SK-N-SH (cell line): ENCODE measurements at regions not wholly inside any gene's neighbourhood (a gene's known extent, or its start where the extent isn't known, plus 50 kb on each side); places are given as distances from the start of the nearest gene placed in this dataset.

Experiments used
- CTCF ChIA-PET: fragments of 300-600, 350-600 bp; formaldehyde crosslinking; extraction: SDS; loops from one replicate; lab custom pipeline; 2021; lab: Yijun Ruan, JAX
- POLR2A ChIA-PET: fragments of 350-600 bp; sonication (Branson Sonifier 250); formaldehyde crosslinking; extraction: SDS; loops from one replicate; lab custom pipeline; 2020; ENCODE audit warnings: antibody characterized with exemption, inconsistent platforms; lab: Yijun Ruan, JAX
- DNase-seq: peaks from one replicate; pipeline ENCODE4 v3.0.0; 2012
- H2AFZ ChIP-seq: fragments of 200-600 bp; sonication (generic); 2 replicates; pipeline ENCODE4 v1.8.1; 2016; ENCODE audit warnings: antibody characterized with exemption, mild to moderate bottlenecking, low read depth
- H3F3A ChIP-seq: fragments of 200-600 bp; sonication (generic); replicated peaks from 2 replicates; pipeline ENCODE3; 2016; ENCODE audit warnings: antibody characterized with exemption, mild to moderate bottlenecking; ENCODE audit not compliant: insufficient read depth
- H3K27ac ChIP-seq, 2 experiments: fragments of 200-500 bp in 1 of 2; fragments of 200-600 bp in 1 of 2; sonication (Bioruptor generic) in 1 of 2; sonication (generic), shearing (Covaris generic) in 1 of 2; 2 replicates each; pipeline versions ENCODE4 v1.5.1 to v1.6.1; 2014 to 2016; ENCODE audit warnings: low read depth in 2 of 2, inconsistent platforms in 1 of 2, low read length in 1 of 2, mild to moderate bottlenecking in 1 of 2, mixed read lengths in 1 of 2
- H3K27me3 ChIP-seq: fragments of 200-600 bp; sonication (generic), shearing (Covaris generic); 2 replicates; pipeline ENCODE4 v1.6.1; 2016; ENCODE audit warnings: mixed run types; ENCODE audit not compliant: insufficient read depth
- H3K36me3 ChIP-seq, 2 experiments: fragments of 200-500 bp in 1 of 2; fragments of 200-600 bp in 1 of 2; sonication (Bioruptor generic) in 1 of 2; sonication (generic) in 1 of 2; replicated peaks in 1 of 2; 2 replicates each; pipeline versions ENCODE3 to v1.5.1; 2014 to 2016; ENCODE audit warnings: low read length in 1 of 2, mild to moderate bottlenecking in 1 of 2; ENCODE audit not compliant: insufficient read depth in 2 of 2, control insufficient read depth in 1 of 2
- H3K4me1 ChIP-seq, 2 experiments: fragments of 200-500 bp in 1 of 2; fragments of 200-600 bp in 1 of 2; sonication (Bioruptor generic) in 1 of 2; sonication (generic), shearing (Covaris generic) in 1 of 2; 2 replicates each; pipeline versions ENCODE4 v1.5.1 to v1.6.1; 2014 to 2016; ENCODE audit warnings: low read depth in 1 of 2, low read length in 1 of 2, mixed run types in 1 of 2; ENCODE audit not compliant: insufficient read depth in 2 of 2, control insufficient read depth in 1 of 2
- H3K4me2 ChIP-seq: fragments of 200-600 bp; sonication (generic), shearing (Covaris generic); 2 replicates; pipeline ENCODE4 v1.6.1; 2017; ENCODE audit warnings: mixed run types
- H3K4me3 ChIP-seq, 2 experiments: fragments of 200-500 bp in 1 of 2; fragments of 200-600 bp in 1 of 2; sonication (Bioruptor generic) in 1 of 2; sonication (generic), shearing (Covaris generic) in 1 of 2; 2 replicates each; pipeline versions ENCODE4 v1.5.1 to v1.8.1; 2014 to 2016; ENCODE audit warnings: low read depth in 2 of 2, inconsistent platforms in 1 of 2, low read length in 1 of 2, mild to moderate bottlenecking in 1 of 2, mixed read lengths in 1 of 2, moderate library complexity in 1 of 2
- H3K79me2 ChIP-seq: fragments of 200-600 bp; sonication (generic); 2 replicates; pipeline ENCODE4 v1.8.1; 2017; ENCODE audit warnings: mild to moderate bottlenecking; ENCODE audit not compliant: insufficient read depth
- H3K9ac ChIP-seq: fragments of 200-600 bp; sonication (generic); 2 replicates; pipeline ENCODE4 v1.6.1; 2017; ENCODE audit warnings: mixed run types
- H3K9me2 ChIP-seq: fragments of 200-600 bp; sonication (generic); 2 replicates; pipeline ENCODE4 v1.6.1; 2017; ENCODE audit warnings: mixed run types
- H3K9me3 ChIP-seq: fragments of 200-600 bp; sonication (generic); 2 replicates; pipeline ENCODE4 v1.6.1; 2017; ENCODE audit warnings: mixed run types, mild to moderate bottlenecking, moderate library complexity
- H4K20me1 ChIP-seq: fragments of 200-600 bp; sonication (generic); 2 replicates; pipeline ENCODE4 v1.6.1; 2017; ENCODE audit warnings: mild to moderate bottlenecking, mixed run types; ENCODE audit not compliant: insufficient read depth
- CTCF ChIP-seq: fragments of 200-600 bp; sonication (generic); IDR thresholded peaks from 2 replicates; pipeline ENCODE4 v1.6.1; 2017; ENCODE audit warnings: antibody characterized with exemption, mild to moderate bottlenecking, moderate library complexity
- EP300 ChIP-seq, 2 experiments: IDR thresholded peaks; 2 replicates each; pipeline versions ENCODE4 v1.4.0 to v1.6.1; 2012; ENCODE audit warnings: borderline replicate concordance in 1 of 2, low read depth in 1 of 2, low read length in 1 of 2
- JUND ChIP-seq: IDR thresholded peaks from 2 replicates; pipeline ENCODE4 v1.4.0; 2012
- MEF2A ChIP-seq: IDR thresholded peaks from 2 replicates; pipeline ENCODE4 v1.4.0; 2012; ENCODE audit warnings: low read depth, borderline replicate concordance
- MXI1 ChIP-seq: IDR thresholded peaks from 2 replicates; pipeline ENCODE4 v1.6.1; 2012; ENCODE audit warnings: mild to moderate bottlenecking, low read depth, low read length, improper control_type of control experiment
- NRF1 ChIP-seq: IDR thresholded peaks from 2 replicates; pipeline ENCODE4 v1.6.1; 2012; ENCODE audit warnings: low read depth, mild to moderate bottlenecking, low read length
- PBX3 ChIP-seq: IDR thresholded peaks from 2 replicates; pipeline ENCODE4; 2012
- POLR2AphosphoS5 ChIP-seq: IDR thresholded peaks from 2 replicates; pipeline ENCODE4 v1.6.1; 2012; ENCODE audit warnings: low read depth, low read length
- RAD21 ChIP-seq: IDR thresholded peaks from 2 replicates; pipeline ENCODE4 v1.6.1; 2012; ENCODE audit warnings: mild to moderate bottlenecking, low read length
- RXRA ChIP-seq: IDR thresholded peaks from 2 replicates; pipeline ENCODE4 v1.4.0; 2012; ENCODE audit warnings: low read depth, mild to moderate bottlenecking, borderline replicate concordance
- SIN3A ChIP-seq: IDR thresholded peaks from 2 replicates; pipeline ENCODE4 v1.6.1; 2012; ENCODE audit warnings: low read depth, mild to moderate bottlenecking, low read length, moderate library complexity, borderline replicate concordance
- SMC3 ChIP-seq: IDR thresholded peaks from 2 replicates; pipeline ENCODE4 v1.6.1; 2012; ENCODE audit warnings: low read depth, low read length, improper control_type of control experiment
- TAF1 ChIP-seq: IDR thresholded peaks from 2 replicates; pipeline ENCODE4 v1.6.1; 2012; ENCODE audit warnings: low read depth, mild to moderate bottlenecking, low read length, moderate library complexity, borderline replicate concordance
- USF1 ChIP-seq: IDR thresholded peaks from 2 replicates; pipeline ENCODE4 v1.4.0; 2012; ENCODE audit warnings: low read depth, borderline replicate concordance
- YY1 ChIP-seq: IDR thresholded peaks from 2 replicates; pipeline ENCODE4 v1.4.0; 2012; ENCODE audit warnings: low read depth, mild to moderate bottlenecking
- ZBTB33 ChIP-seq: IDR thresholded peaks from 2 replicates; pipeline ENCODE4 v1.4.0; 2012; ENCODE audit warnings: low read depth, borderline replicate concordance
- WGBS: methylation state at CpG from one replicate; pipeline ENCODE4 v1.1.6; 2017; ENCODE audit warnings: low lambda C conversion rate; 5-methylcytosine and 5-hydroxymethylcytosine counted together

GRCh38 chr9:28781481-28781880 is 1208.2 kb upstream of the C9orf72 start:
- H3K9ac ChIP-seq: no peak overlapping the region
- H3K79me2 ChIP-seq: peaks cover 4% of the 10 kb centered on the region; the same call in 1 of the 2 replicates
- no peak for DNase-seq
- no peaks in the 10 kb centered on the region for H3K9me3 ChIP-seq
- ChIA-PET POLR2A (no interaction called here), CTCF (interaction anchor here (0.9 kb wide), 1 partner anchor 15 kb away, joined by 3 read pairs; no protein-coding TSS in a partner anchor)
- H3K4me2 ChIP-seq: no peak overlapping the region
- H3K27me3 ChIP-seq: no peaks in the 10 kb centered on the region
- H3K4me1 ChIP-seq: peaks cover 5 to 6% of the 10 kb centered on the region in 2 experiments; a peak in 2 of 4 replicates
- H3K27ac ChIP-seq: no peak overlapping the region
- no peaks in the 10 kb centered on the region for H4K20me1 ChIP-seq
- no peaks in the 10 kb centered on the region for H3K9me2 ChIP-seq
- no peak for TF ChIP-seq RXRA
- no peak for TF ChIP-seq SMC3
- no peak for TF ChIP-seq POLR2AphosphoS5
- TF ChIP-seq PBX3: no peak
- TF ChIP-seq RAD21: no peak
- no peak for TF ChIP-seq EP300 (IDR thresholded peaks at IDR 0.05; ENCODE audit: borderline replicate concordance in 1 of 2, low read depth in 1 of 2, low read length in 1 of 2)
- TF ChIP-seq USF1: no peak
- TF ChIP-seq TAF1: no peak
- no peak overlapping the region for H3K4me3 ChIP-seq
- no peaks in the 10 kb centered on the region for H3K36me3 ChIP-seq
- H2AFZ ChIP-seq: no peak overlapping the region
- H3F3A ChIP-seq: no peaks in the 10 kb centered on the region

- POLR2A ChIA-PET: no interaction called here
- no peak overlapping the region for H3K4me2 ChIP-seq
These were observed 1209.3 kb upstream of the C9orf72 start for GRCh38 chr9:28782630-28783029.

GRCh38 chr9:28792716-28793115 is 1219.4 kb upstream of the C9orf72 start:
- DNase-seq: no peak
- ChIA-PET POLR2A (no interaction called here), CTCF (interaction anchor here (1.4 kb wide), 1 partner anchor 19 kb away, joined by 3 read pairs; no protein-coding TSS in a partner anchor)
- Histone ChIP-seq H3K9ac (no peak overlapping the region), H3K9me2 (no peaks in the 10 kb centered on the region), H3K4me3 (no peak overlapping the region), H4K20me1 (no peaks in the 10 kb centered on the region), H3K9me3 (no peaks in the 10 kb centered on the region), H3K4me1 (no peaks in the 10 kb centered on the region), H3K27ac (no peak overlapping the region), H3K4me2 (no peak overlapping the region), H3K36me3 (no peaks in the 10 kb centered on the region), H2AFZ (no peak overlapping the region), H3F3A (no peaks in the 10 kb centered on the region), H3K79me2 (no peaks in the 10 kb centered on the region; the same call in 1 of the 2 replicates), H3K27me3 (no peaks in the 10 kb centered on the region)
- TF ChIP-seq MXI1 (no peak), JUND (no peak), POLR2AphosphoS5 (no peak), ZBTB33 (no peak), SMC3 (no peak), YY1 (no peak), CTCF (no peak), NRF1 (no peak), PBX3 (no peak), MEF2A (no peak)

More at GRCh38 chr9:28782630-28783029, 1209.3 kb upstream of the C9orf72 start:
- Histone ChIP-seq H4K20me1 (no peaks in the 10 kb centered on the region), H3K9ac (no peak overlapping the region), H3K9me3 (no peaks in the 10 kb centered on the region), H3K36me3 (no peaks in the 10 kb centered on the region), H2AFZ (no peak overlapping the region), H3K4me1 (peaks cover 5 to 6% of the 10 kb centered on the region in 2 experiments; a peak in 2 of 4 replicates), H3K27me3 (no peaks in the 10 kb centered on the region), H3F3A (no peaks in the 10 kb centered on the region), H3K4me3 (no peak overlapping the region), H3K79me2 (peaks cover 4% of the 10 kb centered on the region), H3K9me2 (no peaks in the 10 kb centered on the region), H3K27ac (no peak overlapping the region)
- no peak for TF ChIP-seq SIN3A
- TF ChIP-seq EP300 (IDR thresholded peaks at IDR 0.05; ENCODE audit: borderline replicate concordance in 1 of 2, low read depth in 1 of 2, low read length in 1 of 2): no peak
- no peak for TF ChIP-seq RXRA
- 77% methylated on average over 1 of the region's 1 CpG for WGBS
- no peak for DNase-seq
- CTCF ChIA-PET: no interaction called here
